Motor neuron (in vitro differentiated cells): ENCODE measurements at regions not wholly inside any gene's neighbourhood (a gene's known extent, or its start where the extent isn't known, plus 50 kb on each side); places are given as distances from the start of the nearest gene placed in this dataset.
A peak's percentile ranks its signal among the peaks of the same experiment; 100 is the strongest.

Experiments
- ATAC-seq, 8 experiments: fragments of 200-7000 bp; cut with Tn5 transposase; replicated peaks in 6 of 8; 2 replicates each; pipeline ENCODE4 v1.8.0; 2021; ENCODE audit warnings: mild to moderate bottlenecking in 8 of 8, moderate library complexity in 8 of 8
- H3K27ac ChIP-seq, 2 donors: fragments of 250-450 bp; sonication (Bioruptor Pico); 2 replicates each; pipeline ENCODE4 v1.9.0; 2021; ENCODE audit warnings: antibody characterized with exemption in 2 of 2, mild to moderate bottlenecking in 2 of 2, moderate library complexity in 1 of 2
- H3K4me1 ChIP-seq, 2 donors: fragments of 250-450 bp; sonication (Bioruptor Pico); replicated peaks in 1 of 2; 2 replicates each; pipeline ENCODE4 v1.6.1; 2021; ENCODE audit warnings: antibody characterized with exemption in 2 of 2, mild to moderate bottlenecking in 2 of 2, moderate library complexity in 1 of 2
- H3K4me3 ChIP-seq, 5 donors: fragments of 250-450 bp; sonication (Bioruptor Pico); 2 replicates each; pipeline ENCODE4 v1.9.0; 2021; ENCODE audit warnings: antibody characterized with exemption in 5 of 5, mild to moderate bottlenecking in 5 of 5, moderate library complexity in 4 of 5
- WGBS, 10 experiments: fragments of 450-650 bp; shearing (Covaris generic); methylation state at CpG; one replicate each; pipeline ENCODE4 v1.0.0; 2022; 5-methylcytosine and 5-hydroxymethylcytosine counted together
- in situ Hi-C, 9 experiments: fragments of 400-800 bp; cut with MboI; loops; one replicate each; pipeline ENCODE4 v1.15.0; 2021; ENCODE audit warnings: low sequenced_read_pairs in 9 of 9, low pct_unique_long_range_greater_than_20kb in 2 of 9; ENCODE audit not compliant: unreplicated experiment in 9 of 9

- no peak for ATAC-seq
- Histone ChIP-seq H3K4me1 (peaks cover 4 to 6% of the 10 kb centered on the region in 2 donors), H3K27ac (no peak overlapping the region), H3K4me3 (no peak overlapping the region)
- in situ Hi-C loops: no loop called here
- 4 to 100% (median 83%) methylated on average over 1 to 4 of the region's 4 CpGs; no CpG with 5 or more reads in 2 of the 10 experiments for WGBS, 10 experiments
These were observed 168.6 kb downstream of the MAF start for GRCh38 chr16:79431923-79432322.

GRCh38 chr16:79430191-79430678 is 170.3 kb downstream of the MAF start:
- H3K27ac ChIP-seq: no peak overlapping the region
- peak in 2 of 8 experiments; percentile 24 to 82 for ATAC-seq
- no peak overlapping the region for H3K4me3 ChIP-seq
- in situ Hi-C loops: no loop called here
- peaks cover 0 to 4% of the 10 kb centered on the region in 2 donors for H3K4me1 ChIP-seq
- 12 to 80% (median 40%) methylated on average over 1 to 10 of the region's 12 CpGs; no CpG with 5 or more reads in 3 of the 10 experiments for WGBS, 10 experiments

GRCh38 chr16:79429381-79430190 is 171.0 kb downstream of the MAF start:
- 0 to 100% (median 71%) methylated on average over 1 to 11 of the region's 16 CpGs for WGBS, 10 experiments
- no peak overlapping the region for H3K27ac ChIP-seq
- in situ Hi-C loops: no loop called here
- ATAC-seq: peak in 2 of 8 experiments; percentile 10 to 45
- peaks cover 0 to 4% of the 10 kb centered on the region in 2 donors for H3K4me1 ChIP-seq
- H3K4me3 ChIP-seq: no peak overlapping the region

- Histone ChIP-seq H3K27ac (no peak overlapping the region), H3K4me3 (no peak overlapping the region), H3K4me1 (peaks cover 0 to 4% of the 10 kb centered on the region in 2 donors)
- 0 to 100% (median 88%) methylated on average over 1 to 6 of the region's 6 CpGs for WGBS, 10 experiments
- ATAC-seq: no peak
- in situ Hi-C loops: no loop called here
These were observed 173.9 kb downstream of the MAF start for GRCh38 chr16:79426663-79427062.

- no peak for ATAC-seq
- WGBS, 10 experiments: 25 to 95% (median 84%) methylated on average over 1 to 6 of the region's 7 CpGs
- Histone ChIP-seq H3K4me3 (no peak overlapping the region), H3K27ac (no peak overlapping the region), H3K4me1 (peaks cover 14 to 31% of the 10 kb centered on the region in 2 donors)
- in situ Hi-C loops: no loop called here
These were observed 178.5 kb downstream of the MAF start for GRCh38 chr16:79422064-79422463.

GRCh38 chr16:79421126-79421525 is 179.4 kb downstream of the MAF start:
- in situ Hi-C loops: no loop called here
- ATAC-seq: peak in 5 of 8 experiments; percentile 65 to 98 (median 90)
- no peak overlapping the region for H3K4me3 ChIP-seq
- peaks cover 14 to 31% of the 10 kb centered on the region in 2 donors for H3K4me1 ChIP-seq
- WGBS, 10 experiments: 30 to 93% (median 82%) methylated on average over 1 to 7 of the region's 7 CpGs
- no peak overlapping the region for H3K27ac ChIP-seq

GRCh38 chr16:79420493-79420892 is 180.0 kb downstream of the MAF start:
- WGBS, 10 experiments: 73 to 100% (median 88%) methylated on average over 1 to 9 of the region's 13 CpGs; no CpG with 5 or more reads in 4 of the 10 experiments
- Histone ChIP-seq H3K4me1 (peaks cover 14 to 31% of the 10 kb centered on the region in 2 donors), H3K27ac (no peak overlapping the region), H3K4me3 (no peak overlapping the region)
- in situ Hi-C loops: no loop called here
- ATAC-seq: no peak

- WGBS, 10 experiments: 17 to 100% (median 80%) methylated on average over 1 to 5 of the region's 6 CpGs; no CpG with 5 or more reads in 3 of the 10 experiments
- in situ Hi-C loops: no loop called here
- Histone ChIP-seq H3K4me1 (peaks cover 14 to 31% of the 10 kb centered on the region in 2 donors), H3K4me3 (no peak overlapping the region), H3K27ac (no peak overlapping the region)
- ATAC-seq: no peak
These were observed 181.4 kb downstream of the MAF start for GRCh38 chr16:79419148-79419547.

- H3K4me1 ChIP-seq: peaks cover 14 to 31% of the 10 kb centered on the region in 2 donors
- in situ Hi-C loops: no loop called here
- no peak for ATAC-seq
- no peak overlapping the region for H3K4me3 ChIP-seq
- 25 to 91% (median 78%) methylated on average over 3 to 12 of the region's 17 CpGs; no CpG with 5 or more reads in 3 of the 10 experiments for WGBS, 10 experiments
- no peak overlapping the region for H3K27ac ChIP-seq
These were observed 182.9 kb downstream of the MAF start for GRCh38 chr16:79417601-79418008.

GRCh38 chr16:79415983-79416640 is 184.4 kb downstream of the MAF start:
- Histone ChIP-seq H3K4me3 (no peak overlapping the region), H3K4me1 (peaks cover 11 to 28% of the 10 kb centered on the region in 2 donors), H3K27ac (no peak overlapping the region)
- in situ Hi-C loops: no loop called here
- 38 to 96% (median 90%) methylated on average over 1 to 11 of the region's 12 CpGs; no CpG with 5 or more reads in 1 of the 10 experiments for whole genome bisulfite sequencing, 10 experiments
- peak in 1 of 8 experiments; percentile 9 for ATAC-seq

GRCh38 chr16:79412783-79413225 is 187.7 kb downstream of the MAF start:
- peak in 1 of 8 experiments; percentile 47 for ATAC-seq
- 0 to 47% methylated on average over 1 to 3 of the region's 3 CpGs; no CpG with 5 or more reads in 8 of the 10 experiments for WGBS, 10 experiments
- in situ Hi-C loops: no loop called here

GRCh38 chr16:79411805-79412204 is 188.7 kb downstream of the MAF start:
- no peak for ATAC-seq
- WGBS, 10 experiments: 10 to 89% (median 71%) methylated on average over 1 to 4 of the region's 4 CpGs; no CpG with 5 or more reads in 1 of the 10 experiments
- no peak overlapping the region for H3K27ac ChIP-seq
- in situ Hi-C loops: no loop called here
- no peak overlapping the region for H3K4me3 ChIP-seq
- H3K4me1 ChIP-seq: peaks cover 11 to 15% of the 10 kb centered on the region in 2 donors

More at GRCh38 chr16:79412783-79413225, 187.7 kb downstream of the MAF start:
- Histone ChIP-seq H3K27ac (no peak overlapping the region), H3K4me3 (no peak overlapping the region), H3K4me1 (peaks cover 3 to 14% of the 10 kb centered on the region in 2 donors)

GRCh38 chr16:79411357-79411756 is 189.2 kb downstream of the MAF start:
- Histone ChIP-seq H3K27ac (no peak overlapping the region), H3K4me3 (no peak overlapping the region), H3K4me1 (peaks cover 11 to 15% of the 10 kb centered on the region in 2 donors)
- ATAC-seq: no peak
- in situ Hi-C loops: no loop called here
